HG02981 (cell line): ENCODE measurements at regions not wholly inside any gene's neighbourhood (a gene's known extent, or its start where the extent isn't known, plus 50 kb on each side); places are given as distances from the start of the nearest gene placed in this dataset.

ENCODE experiments used
- ATAC-seq: cut with Tn5 transposase; IDR thresholded peaks from one replicate; pipeline ENCODE4 v1.9.1; 2021; ENCODE audit warnings: mild to moderate bottlenecking, moderate library complexity; ENCODE audit not compliant: unreplicated experiment

DNA sequence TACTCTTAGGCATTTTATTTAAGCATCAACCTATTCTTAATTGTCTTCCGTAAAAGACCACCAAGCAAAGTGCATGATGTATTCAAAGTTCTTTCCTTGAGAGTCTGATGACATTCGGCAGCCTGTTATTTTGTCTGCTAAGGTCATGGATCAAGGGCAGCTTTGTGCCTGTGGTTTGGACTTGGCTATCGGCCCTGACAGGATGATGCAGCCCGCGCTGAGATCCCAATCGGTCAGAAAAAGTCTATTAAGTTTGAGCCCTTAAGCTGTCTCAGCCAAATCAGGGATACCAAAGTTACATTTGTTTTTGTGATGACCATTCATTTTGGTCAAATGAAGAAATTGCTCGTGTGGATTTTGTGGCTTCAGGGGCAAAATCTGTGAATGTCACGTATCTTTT is 718.9 kb upstream of the FANCL start:
- no peak for ATAC-seq

DNA sequence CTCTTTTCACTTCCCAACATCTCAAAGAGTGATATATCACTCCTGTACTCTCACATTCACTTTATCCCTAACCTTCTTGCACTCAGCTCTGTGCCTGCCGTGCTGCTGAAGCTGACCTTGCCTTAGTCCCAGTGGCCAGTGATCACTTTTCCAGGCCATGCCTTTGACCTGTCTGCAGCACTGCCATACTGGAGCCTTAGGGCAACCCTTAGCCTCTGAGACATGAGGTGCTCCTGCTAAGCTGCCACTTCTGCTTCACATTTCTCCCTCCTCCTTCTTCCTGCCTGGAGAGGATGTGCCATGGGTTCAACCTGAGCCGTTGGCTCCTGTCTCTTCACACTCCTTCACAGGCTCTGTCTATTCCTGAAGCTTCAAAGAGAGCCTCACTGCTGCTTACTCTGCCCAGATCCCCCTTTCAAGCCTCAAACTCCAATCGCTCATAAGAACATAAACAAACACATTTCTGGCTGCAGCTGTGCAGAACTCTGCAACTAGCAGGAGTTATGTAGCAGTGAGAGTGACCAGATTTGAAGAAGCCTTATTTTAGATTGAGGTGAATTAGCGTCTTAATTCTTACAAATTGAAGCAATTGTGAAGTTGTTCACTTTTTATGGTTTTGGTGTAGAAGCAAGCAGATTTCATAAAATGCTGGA is 716.2 kb upstream of the FANCL start:
- ATAC-seq, result no peak

DNA sequence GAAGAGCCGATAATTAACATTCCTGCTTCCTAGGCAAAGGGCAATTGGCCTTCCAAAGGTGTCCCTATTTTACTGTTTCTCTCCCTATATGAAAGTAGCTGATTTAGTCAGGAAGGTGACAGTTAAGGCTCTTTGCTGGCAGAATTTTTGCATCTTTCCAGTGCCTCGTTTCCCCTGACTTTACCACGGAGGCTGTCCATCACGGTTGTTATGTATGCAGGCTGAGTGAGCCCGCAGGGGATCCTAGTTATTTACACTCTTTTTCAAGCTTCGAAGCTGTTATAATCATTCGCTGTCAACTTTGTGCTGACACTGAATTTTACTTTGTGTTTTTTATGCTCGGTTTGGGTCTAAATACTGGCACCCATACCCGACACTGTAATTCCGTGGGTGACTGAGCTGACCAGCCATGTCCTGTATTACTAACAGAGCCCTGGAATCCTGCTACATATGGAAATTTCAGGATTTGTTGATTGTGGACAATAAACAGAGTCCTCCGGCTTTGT is 713.8 kb upstream of the FANCL start:
- no peak for ATAC-seq

DNA sequence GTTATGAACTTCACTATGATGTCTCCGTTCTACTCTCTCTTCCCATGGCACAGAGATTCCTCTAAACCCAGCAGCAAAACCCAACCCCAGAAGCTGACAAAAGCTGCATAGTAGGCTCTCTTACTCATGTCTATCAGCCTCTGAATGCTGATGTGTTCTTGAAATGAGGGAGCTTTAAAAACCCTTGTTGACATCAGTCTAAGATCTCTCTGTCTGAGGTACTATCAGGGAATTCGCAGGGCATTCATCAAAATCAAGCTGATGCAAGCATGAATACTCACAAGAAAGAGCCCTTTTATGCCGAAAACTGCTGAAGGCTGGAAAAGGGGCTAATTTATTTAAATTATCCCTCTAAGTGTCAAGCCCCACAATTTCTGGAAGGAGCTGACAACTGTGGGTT is 710.6 kb upstream of the FANCL start:
- ATAC-seq, result no peak

DNA sequence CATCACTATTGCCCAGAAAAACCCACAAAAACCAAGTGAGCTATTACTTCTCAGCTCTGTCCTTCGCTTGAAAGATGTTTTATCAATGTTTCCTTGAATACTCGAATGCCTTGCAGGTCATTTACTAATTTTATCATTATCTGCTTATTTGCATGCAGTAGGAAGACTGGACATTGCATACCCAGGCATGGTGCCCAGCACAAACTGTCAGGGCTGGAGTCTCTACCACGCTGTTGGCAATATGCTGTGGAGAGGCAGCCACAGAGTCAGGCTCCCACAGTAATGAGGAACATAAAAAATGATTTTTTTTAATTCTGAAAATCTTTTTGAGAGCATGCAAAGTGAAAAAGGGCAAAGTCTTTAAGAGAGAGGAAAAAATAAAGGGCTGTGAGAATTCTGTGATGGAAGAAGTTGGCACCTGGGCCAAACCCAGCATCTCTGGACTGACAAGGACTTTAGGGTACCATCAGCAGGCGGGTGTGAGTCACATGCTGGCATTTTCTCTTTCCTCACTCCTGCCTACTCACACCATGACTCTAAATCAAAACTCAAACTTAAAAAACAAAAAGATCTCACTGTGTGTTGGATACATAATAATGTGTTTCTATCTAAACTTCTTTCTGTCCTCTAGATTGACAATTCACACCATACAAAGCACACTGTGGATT is 709.8 kb upstream of the FANCL start:
- no peak for ATAC-seq

DNA sequence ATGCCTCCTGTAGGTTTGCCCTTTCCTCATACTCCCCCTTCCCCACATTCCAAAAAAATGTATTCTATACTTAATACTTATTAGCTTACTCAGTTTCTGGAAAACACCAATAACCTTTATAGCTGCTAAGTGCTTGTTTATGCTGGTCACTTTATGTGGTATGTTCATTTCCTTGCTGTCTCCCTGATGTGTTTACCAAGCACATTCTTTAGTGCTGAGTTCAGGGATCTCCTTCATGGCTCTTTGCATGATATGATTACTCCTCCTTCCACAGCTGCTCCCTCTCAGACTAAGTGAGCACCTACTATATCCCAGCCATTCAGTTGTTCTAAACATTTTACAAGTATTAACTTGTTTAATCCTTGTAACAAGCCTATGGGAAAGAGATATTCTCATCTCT is 698.3 kb upstream of the FANCL start:
- ATAC-seq, result no peak

DNA sequence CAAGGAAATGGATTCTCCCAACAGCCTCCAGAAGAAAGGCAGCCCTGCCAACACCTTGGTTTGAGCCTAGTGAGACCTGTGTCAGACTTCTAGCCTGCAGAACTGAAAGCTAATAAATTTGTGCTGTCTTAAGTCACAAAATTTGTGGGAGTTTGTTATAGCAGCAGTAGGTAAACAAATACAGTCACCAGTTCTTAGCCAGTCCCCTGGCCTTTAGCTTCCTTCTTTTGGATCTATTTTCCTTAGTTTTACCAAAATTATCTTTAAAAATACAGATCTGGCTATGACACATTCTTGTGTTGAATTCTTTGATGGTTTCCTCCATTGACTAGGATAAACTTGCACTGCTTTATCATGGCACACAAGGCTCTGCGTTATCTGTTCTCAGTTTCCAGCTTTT is 697.9 kb upstream of the FANCL start:
- no peak for ATAC-seq

DNA sequence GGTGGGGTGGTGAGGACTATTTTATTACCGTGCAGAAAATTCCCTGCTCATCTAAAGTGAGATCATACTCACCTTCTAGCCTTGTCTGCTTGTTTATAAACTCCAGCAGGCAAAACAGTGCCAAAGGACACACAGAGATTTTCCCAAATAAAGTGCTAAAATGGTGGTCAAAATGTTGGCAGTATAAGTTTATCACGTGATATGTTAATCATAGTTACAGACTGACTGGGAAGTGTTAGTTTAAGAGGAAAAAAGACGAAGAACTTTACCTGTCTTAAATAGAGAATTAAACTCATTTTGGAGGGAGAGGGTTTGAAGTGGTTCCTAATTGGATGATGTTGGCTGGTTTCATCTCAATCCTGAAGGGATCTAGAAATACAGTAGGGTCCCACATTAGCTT is 691.7 kb upstream of the FANCL start:
- no peak for ATAC-seq

DNA sequence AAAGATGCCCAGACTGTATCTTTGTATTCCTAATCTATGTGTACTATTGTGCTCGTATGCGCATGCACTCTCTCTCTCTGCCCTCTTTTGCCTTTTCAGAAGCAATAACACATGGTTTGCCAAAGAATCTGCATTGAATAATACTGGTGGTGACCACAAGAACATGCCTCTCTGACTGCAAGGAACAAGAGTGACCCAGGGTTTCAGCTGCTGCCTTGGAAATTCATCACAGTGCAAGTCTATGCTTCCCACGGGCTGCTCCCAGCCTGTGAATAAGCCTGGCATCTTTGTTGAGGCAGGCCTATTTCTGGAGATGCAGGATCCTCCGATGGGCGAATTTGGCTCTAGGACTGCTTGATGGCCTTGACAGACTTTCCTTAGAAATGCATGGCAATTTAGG is 689.4 kb upstream of the FANCL start:
- no peak for ATAC-seq

DNA sequence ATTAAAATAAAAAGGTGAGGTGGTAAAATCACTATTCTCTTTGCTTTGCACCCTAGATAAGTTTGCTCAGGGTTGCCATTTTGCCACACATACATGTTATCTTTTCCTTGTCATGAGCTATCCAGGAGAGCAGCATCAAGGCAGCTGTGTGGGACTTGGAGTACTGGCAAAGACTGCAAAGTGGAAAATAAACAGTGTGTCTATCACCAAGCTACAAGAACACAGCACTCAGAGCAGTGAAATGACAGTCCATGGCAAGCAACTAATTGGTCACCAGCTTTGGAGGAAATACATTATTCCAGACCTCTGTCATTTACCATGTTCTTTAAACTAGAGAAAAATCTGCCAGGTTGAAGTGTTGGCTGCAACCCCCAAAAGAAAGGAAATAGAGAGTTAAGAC is 687.8 kb upstream of the FANCL start:
- no peak for ATAC-seq

DNA sequence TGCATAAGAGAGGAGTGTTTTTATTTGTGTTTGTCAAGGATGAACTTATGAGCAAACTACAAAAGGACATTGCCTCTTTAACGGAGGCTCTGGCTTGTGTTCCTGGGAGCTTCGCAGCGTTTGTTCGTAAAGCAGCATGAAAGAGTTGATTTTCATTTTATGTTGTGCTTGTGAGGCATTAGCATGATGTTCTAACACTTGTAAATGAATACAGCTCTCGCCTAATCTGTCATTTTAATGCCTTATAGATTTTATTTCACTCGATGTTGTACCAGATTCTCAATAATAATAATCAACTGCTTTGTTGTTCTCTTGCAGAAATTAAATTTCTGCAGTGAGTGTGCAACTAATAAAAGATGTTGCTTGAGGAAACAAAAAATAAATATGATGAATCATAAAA is 687.3 kb upstream of the FANCL start:
- ATAC-seq, result no peak

DNA sequence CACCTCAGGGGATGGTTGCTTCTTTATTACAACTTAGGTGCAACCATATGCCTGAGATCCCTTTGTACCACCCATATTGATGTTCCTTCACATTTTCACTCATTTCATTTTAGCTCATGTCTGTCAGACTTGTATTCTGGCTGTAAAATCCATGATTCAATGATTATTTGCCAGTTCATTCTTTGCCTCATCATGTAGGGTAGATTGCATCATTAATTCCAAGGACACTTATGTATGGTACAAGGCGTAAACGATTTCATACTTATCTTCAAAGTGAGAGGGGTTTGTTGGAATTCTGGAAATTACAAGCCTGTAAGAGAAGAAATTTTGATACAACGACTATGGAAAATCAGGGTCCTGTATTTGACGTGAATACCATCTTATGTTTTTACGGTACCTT is 685.0 kb upstream of the FANCL start:
- no peak for ATAC-seq

DNA sequence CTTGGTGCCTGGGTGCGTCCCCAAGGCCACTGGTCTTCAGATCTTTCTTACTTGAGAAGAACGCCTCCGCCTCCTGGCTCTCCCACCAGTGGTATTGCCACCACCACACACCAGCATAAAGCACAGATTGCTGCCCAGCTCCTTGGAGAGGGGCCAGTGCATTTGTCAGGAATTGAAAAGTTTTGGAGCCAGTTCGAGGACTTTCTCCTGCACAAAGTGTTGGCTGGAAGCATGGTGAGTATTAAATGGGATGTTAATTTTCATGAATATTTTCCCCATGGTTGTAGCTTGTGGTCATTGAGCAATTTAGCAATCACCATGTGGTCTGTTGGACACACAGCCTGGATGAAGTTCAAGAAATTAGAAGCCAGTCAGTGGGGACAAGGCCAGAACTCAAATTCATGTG is 684.6 kb upstream of the FANCL start:
- ATAC-seq, result no peak

DNA sequence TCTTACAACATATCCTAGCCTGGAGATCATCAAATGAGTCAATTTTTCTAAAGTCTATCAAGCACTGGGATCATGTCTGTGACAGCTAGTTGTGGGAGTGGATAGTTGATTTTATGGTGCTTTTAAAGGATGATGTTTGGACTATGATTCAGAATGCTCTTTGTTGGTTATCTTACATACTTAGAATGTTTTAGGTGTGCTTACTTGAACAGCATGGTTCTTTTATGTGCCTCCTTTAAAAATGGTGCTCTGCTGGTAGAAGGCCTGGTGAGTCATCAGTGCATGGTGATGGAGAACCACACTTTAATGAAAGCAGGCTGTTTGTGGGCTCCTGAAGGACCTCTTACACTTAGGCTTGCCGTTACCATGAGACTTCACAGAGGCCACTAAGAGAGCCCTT is 682.7 kb upstream of the FANCL start:
- ATAC-seq, result no peak

DNA sequence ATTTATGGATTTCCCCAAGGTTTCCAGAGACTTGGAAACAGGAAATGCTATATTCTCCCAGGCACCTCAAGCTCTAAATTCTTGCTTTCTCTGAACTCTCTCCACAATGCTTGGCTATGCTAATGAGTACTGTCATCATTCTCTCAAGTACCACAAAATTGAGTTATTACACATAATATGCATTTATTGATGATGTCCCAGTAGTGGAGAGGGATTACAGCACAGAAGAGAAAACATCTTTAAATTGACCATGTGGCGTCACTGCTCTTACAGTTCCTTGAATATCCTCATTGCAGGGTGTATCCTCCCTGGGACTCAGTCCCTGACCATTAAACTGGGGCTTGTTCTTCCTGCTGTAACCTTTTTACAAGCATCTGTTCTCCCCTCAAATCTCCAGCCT is 681.1 kb upstream of the FANCL start:
- no peak for ATAC-seq

DNA sequence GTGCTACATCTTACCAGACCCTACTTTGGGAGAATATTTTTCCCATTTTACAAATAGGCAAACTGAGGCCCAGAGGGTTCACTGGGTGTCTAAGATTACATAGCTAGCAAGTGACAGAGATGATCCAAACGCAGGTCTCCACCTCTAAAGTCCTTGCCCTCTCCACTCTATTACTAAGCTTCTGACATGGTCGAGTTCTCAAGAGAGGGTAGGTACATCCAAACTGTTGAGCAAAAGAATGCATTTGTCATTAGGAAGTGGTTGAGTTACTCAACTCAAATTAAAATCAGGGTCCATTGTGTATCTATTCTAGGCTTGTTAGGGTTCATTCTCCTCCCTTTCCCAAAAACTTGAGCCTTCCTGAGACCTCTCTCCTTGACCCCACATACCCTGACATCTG is 680.6 kb upstream of the FANCL start:
- no peak for ATAC-seq

DNA sequence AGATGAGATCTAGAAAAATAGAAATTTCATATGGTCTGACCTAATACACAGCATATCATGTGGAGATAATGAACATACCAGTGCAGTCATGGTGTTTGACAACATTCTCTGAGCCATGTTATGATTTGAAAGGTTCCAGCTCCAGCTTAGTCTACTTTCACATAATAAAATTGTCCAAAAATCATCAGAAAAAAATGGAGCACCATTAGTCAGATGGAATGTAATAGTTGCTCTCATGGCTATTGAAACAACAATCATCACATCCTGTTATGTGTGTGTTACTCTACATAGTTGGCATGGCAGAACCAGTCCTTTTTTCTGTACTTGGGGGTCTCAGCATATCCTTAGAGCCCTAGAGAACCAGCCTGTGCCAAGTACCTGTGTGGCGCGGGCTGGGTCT is 678.9 kb upstream of the FANCL start:
- no peak for ATAC-seq

DNA sequence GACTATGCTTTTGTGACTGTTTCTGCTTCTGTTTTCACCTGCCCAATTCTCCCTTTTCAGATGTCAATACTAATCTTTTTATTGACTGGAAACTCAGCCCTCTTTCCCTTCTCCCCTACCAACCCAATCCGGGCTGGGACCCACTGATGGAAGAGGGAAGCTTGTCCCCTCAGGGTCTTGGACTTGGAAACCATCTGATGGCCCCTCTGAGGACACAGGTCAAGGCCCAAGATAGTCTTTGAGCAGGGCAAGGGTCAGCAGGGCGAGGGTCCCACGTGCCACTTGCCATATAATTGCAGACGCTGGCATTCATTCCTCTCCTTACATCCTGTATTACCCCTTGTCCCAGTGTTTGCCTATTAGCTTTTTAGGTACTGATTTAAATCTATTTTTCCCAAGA is 678.2 kb upstream of the FANCL start:
- no peak for ATAC-seq

DNA sequence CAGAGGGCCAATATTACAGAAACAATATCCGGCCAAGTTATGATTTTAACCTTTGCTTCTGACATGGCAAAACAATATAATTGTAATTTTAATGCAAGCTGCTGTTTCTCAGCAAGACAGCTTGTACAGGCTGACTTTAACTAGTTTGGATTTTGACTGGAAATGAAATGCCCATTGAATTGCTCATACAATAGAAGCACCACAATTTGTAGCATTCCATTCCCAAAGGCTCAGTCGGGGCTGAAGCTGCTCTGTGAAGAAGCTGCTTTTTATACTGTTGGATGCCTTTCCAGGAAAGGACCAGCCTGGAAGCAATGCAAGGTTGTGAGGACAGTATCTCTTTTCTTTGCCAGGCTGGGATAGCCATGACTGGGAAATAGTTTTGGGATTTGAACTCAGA is 677.0 kb upstream of the FANCL start:
- ATAC-seq, result no peak

DNA sequence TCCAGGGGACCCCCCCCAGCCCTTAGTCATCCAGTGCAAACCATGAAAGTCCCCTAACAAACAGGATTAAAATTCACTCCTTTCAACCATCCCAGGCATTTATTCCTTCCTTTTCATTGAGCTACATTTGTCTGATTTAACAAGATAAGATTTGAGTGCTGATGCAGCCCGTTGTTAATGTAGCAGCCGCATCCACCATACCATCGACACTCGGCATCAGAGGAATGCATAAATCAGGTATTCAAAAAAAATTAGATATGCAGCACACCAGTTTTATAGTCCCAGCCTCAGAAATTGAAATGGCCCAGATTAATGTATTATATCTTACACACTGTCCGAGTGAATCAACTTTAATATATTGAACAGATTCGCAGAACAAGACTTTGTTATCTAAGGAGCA is 676.5 kb upstream of the FANCL start:
- ATAC-seq, result no peak

DNA sequence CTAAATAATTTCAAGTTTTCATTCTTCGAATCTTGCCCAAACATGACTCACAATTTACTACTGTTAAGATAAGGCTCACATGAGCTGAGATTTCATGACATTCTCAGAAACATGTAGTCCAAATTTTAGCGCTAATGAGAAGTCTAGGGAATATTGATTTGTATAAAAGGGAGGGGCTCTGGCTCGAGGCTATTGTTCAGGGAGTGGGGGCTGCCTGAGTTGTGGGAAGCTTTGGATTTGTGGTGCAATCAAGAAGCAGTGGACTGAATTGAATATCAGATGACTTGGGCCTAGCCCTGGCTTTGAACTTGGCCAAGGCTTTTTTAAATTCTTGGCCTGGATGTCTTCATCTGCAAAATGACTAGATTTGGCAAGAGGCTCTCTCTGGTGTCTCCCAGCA is 674.9 kb upstream of the FANCL start:
- ATAC-seq, result no peak

DNA sequence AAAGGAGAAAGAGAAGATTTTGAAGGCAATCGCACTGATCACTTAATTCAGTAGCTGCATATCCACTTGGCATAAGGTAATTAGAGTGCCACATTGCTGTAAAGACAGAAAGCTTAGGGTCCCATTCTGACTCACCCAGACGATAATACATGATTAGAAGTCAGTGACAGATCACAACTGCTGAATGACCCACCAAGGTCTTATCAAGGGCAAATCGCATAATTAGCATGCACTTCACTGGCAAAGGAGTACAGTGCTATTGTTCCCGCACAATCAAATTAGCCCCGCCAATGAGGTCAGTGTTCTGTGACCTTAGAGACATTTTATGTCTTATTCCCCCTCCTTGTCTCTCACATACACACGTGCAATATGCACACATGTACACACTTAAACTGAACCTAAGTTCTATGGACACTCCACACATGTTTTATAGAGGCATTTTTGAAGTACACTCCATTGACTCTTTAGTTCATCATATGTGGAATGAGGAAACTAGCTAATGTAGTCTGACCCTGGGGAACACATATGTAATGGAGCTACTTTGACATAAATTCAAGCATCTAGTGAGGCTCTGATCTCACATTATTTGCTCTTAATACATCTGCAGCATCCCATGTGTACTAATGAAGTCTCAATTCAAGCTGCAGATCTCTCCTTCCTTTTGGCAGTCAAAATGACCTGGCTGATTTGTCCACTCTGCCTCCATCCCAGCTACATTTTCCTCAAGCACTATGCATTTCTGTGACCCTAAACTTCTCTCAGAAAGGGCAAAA is 673.8 kb upstream of the FANCL start:
- no peak for ATAC-seq
